Prostate gland (tissue), 2 donors: ENCODE measurements at regions not wholly inside any gene's neighbourhood (a gene's known extent, or its start where the extent isn't known, plus 50 kb on each side); places are given as distances from the start of the nearest gene placed in this dataset.
A peak's percentile ranks its signal among the peaks of the same experiment; 100 is the strongest.

Experiments
- POLR2A ChIP-seq: fragments of 450-650 bp; IDR thresholded peaks from one replicate; pipeline ENCODE4 v1.6.1; 2016; ENCODE audit warnings: antibody characterized with exemption, mild to moderate bottlenecking
- POLR2AphosphoS5 ChIP-seq: sonication (generic); formaldehyde crosslinking; IDR thresholded peaks from one replicate; pipeline ENCODE4 v1.6.1; 2017; ENCODE audit warnings: antibody characterized with exemption
- TF ChIP-seq, protein P1 (sequence below), 4 experiments: fragments of 200-600 bp in 2 of 4; fragments of 450-650 bp in 2 of 4; sonication (generic) in 2 of 4; IDR thresholded peaks; 1 replicate in 3 of 4; 2 replicates in 1 of 4; pipeline ENCODE4 v1.5.1; 2016 to 2019; ENCODE audit warnings: antibody characterized with exemption in 4 of 4, mild to moderate bottlenecking in 2 of 4, moderate library complexity in 2 of 4

DNA sequence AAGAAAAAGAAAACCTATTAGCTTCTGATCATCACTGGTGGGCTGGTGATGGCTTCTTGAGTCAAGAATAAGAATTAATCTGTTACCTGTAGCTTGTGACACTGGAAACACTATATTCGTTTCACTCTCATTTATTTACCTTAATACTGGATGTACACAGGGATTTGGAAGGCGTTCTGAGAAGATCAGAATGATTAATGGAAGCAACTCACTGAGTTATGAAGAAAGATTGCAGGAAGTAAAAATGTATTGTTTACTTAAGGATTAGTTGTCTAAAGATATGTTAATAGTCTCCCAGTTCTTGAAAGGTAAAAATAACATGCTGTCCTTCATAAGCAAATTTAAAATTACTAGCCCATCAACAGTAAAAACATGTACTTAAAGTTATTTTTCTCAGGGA is 644.9 kb upstream of the NCAM2 start:
- TF ChIP-seq POLR2A = no peak
- TF ChIP-seq, protein P1, sequence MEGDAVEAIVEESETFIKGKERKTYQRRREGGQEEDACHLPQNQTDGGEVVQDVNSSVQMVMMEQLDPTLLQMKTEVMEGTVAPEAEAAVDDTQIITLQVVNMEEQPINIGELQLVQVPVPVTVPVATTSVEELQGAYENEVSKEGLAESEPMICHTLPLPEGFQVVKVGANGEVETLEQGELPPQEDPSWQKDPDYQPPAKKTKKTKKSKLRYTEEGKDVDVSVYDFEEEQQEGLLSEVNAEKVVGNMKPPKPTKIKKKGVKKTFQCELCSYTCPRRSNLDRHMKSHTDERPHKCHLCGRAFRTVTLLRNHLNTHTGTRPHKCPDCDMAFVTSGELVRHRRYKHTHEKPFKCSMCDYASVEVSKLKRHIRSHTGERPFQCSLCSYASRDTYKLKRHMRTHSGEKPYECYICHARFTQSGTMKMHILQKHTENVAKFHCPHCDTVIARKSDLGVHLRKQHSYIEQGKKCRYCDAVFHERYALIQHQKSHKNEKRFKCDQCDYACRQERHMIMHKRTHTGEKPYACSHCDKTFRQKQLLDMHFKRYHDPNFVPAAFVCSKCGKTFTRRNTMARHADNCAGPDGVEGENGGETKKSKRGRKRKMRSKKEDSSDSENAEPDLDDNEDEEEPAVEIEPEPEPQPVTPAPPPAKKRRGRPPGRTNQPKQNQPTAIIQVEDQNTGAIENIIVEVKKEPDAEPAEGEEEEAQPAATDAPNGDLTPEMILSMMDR (IDR thresholded peaks at IDR 0.05) = no peak
- peak; percentile 38 for TF ChIP-seq POLR2AphosphoS5
